Activated naive CD8-positive, alpha-beta T cell treated with anti-CD3 and anti-CD28 coated beads, Interleukin-2, amount 50 U/mL, for 24 hours (primary cell): ENCODE measurements at regions not wholly inside any gene's neighbourhood (a gene's known extent, or its start where the extent isn't known, plus 50 kb on each side); places are given as distances from the start of the nearest gene placed in this dataset.

Source experiments
- ATAC-seq: fragments of 150-1000 bp; cut with Tn5 transposase; one replicate; pipeline ENCODE4 v1.10.0; 2021
- DNase-seq: peaks from one replicate; pipeline ENCODE4 v3.0.0; 2021
- H3K27ac Mint-ChIP-seq: one replicate; pipeline ENCODE4 v1.8.0; 2021; ENCODE audit warnings: mild to moderate bottlenecking, mixed read lengths
- H3K27me3 Mint-ChIP-seq: one replicate; pipeline ENCODE4 v1.8.0; 2021; ENCODE audit warnings: mixed read lengths
- H3K36me3 Mint-ChIP-seq: one replicate; pipeline ENCODE4 v1.8.0; 2021; ENCODE audit warnings: low read depth, mixed read lengths
- H3K4me1 Mint-ChIP-seq: one replicate; pipeline ENCODE4 v1.8.0; 2021; ENCODE audit warnings: mixed read lengths
- H3K4me3 Mint-ChIP-seq: one replicate; pipeline ENCODE4 v1.8.0; 2021; ENCODE audit warnings: mild to moderate bottlenecking, moderate library complexity, mixed read lengths
- H3K9me3 Mint-ChIP-seq: one replicate; pipeline ENCODE4 v1.8.0; 2021; ENCODE audit warnings: mixed read lengths

- Mint-ChIP-seq H3K27me3 (no peaks in the 10 kb centered on the region), H3K9me3 (no peaks in the 10 kb centered on the region), H3K36me3 (no peaks in the 10 kb centered on the region), H3K27ac (no peak overlapping the region), H3K4me1 (peaks cover 35% of the 10 kb centered on the region), H3K4me3 (no peak overlapping the region)
- ATAC-seq = no peak
- no peak for DNase-seq
These were observed 179.4 kb downstream of the ETS1 start for GRCh38 chr11:128407962-128408361.

GRCh38 chr11:128405714-128406662, 181.4 kb downstream of the ETS1 start:
- no peaks in the 10 kb centered on the region for H3K9me3 Mint-ChIP-seq
- H3K4me3 Mint-ChIP-seq = no peak overlapping the region

GRCh38 chr11:128405112-128405511, 182.2 kb downstream of the ETS1 start:
- no peaks in the 10 kb centered on the region for H3K36me3 Mint-ChIP-seq
- ATAC-seq (no peak), DNase-seq (no peak)
- H3K4me3 Mint-ChIP-seq = no peak overlapping the region
- H3K27ac Mint-ChIP-seq = peak overlapping the region; percentile 14
- no peaks in the 10 kb centered on the region for H3K27me3 Mint-ChIP-seq
- peaks cover 16% of the 10 kb centered on the region for H3K4me1 Mint-ChIP-seq
- H3K9me3 Mint-ChIP-seq = no peaks in the 10 kb centered on the region

More at GRCh38 chr11:128405714-128406662, 181.4 kb downstream of the ETS1 start:
- ATAC-seq (no peak), DNase-seq (no peak)
- Mint-ChIP-seq H3K27me3 (no peaks in the 10 kb centered on the region), H3K36me3 (no peaks in the 10 kb centered on the region), H3K27ac (no peak overlapping the region), H3K4me1 (peaks cover 17% of the 10 kb centered on the region)

- no peak for DNase-seq
- peaks cover 19% of the 10 kb centered on the region for H3K4me1 Mint-ChIP-seq
- H3K27ac Mint-ChIP-seq = no peak overlapping the region
- ATAC-seq = no peak
- H3K27me3 Mint-ChIP-seq = no peaks in the 10 kb centered on the region
- no peaks in the 10 kb centered on the region for H3K9me3 Mint-ChIP-seq
- no peaks in the 10 kb centered on the region for H3K36me3 Mint-ChIP-seq
- no peak overlapping the region for H3K4me3 Mint-ChIP-seq
These were observed 182.9 kb downstream of the ETS1 start for GRCh38 chr11:128404437-128404836.

- ATAC-seq = no peak
These were observed 186.8 kb downstream of the ETS1 start for GRCh38 chr11:128400382-128401203.

GRCh38 chr11:128399251-128400121, 187.9 kb downstream of the ETS1 start:
- DNase-seq = no peak
- H3K4me1 Mint-ChIP-seq = peaks cover 36% of the 10 kb centered on the region
- no peaks in the 10 kb centered on the region for H3K36me3 Mint-ChIP-seq
- H3K27ac Mint-ChIP-seq = peak overlapping the region; percentile 0
- H3K27me3 Mint-ChIP-seq = no peaks in the 10 kb centered on the region
- peak; percentile 61 for ATAC-seq
- H3K9me3 Mint-ChIP-seq = no peaks in the 10 kb centered on the region
- no peak overlapping the region for H3K4me3 Mint-ChIP-seq

More at GRCh38 chr11:128400382-128401203, 186.8 kb downstream of the ETS1 start:
- Mint-ChIP-seq H3K4me3 (no peak overlapping the region), H3K27me3 (no peaks in the 10 kb centered on the region), H3K27ac (no peak overlapping the region), H3K9me3 (no peaks in the 10 kb centered on the region), H3K4me1 (peaks cover 33% of the 10 kb centered on the region), H3K36me3 (no peaks in the 10 kb centered on the region)
- DNase-seq = no peak

GRCh38 chr11:128398517-128399250, 188.7 kb downstream of the ETS1 start:
- DNase-seq (no peak), ATAC-seq (no peak)
- no peaks in the 10 kb centered on the region for H3K9me3 Mint-ChIP-seq
- no peak overlapping the region for H3K4me3 Mint-ChIP-seq
- peaks cover 42% of the 10 kb centered on the region for H3K4me1 Mint-ChIP-seq
- H3K27me3 Mint-ChIP-seq = no peaks in the 10 kb centered on the region
- H3K27ac Mint-ChIP-seq = peak overlapping the region; percentile 0
- H3K36me3 Mint-ChIP-seq = no peaks in the 10 kb centered on the region

- no peak for DNase-seq
- H3K36me3 Mint-ChIP-seq = no peaks in the 10 kb centered on the region
- ATAC-seq = peak; percentile 36
- no peak overlapping the region for H3K4me3 Mint-ChIP-seq
- H3K27me3 Mint-ChIP-seq = no peaks in the 10 kb centered on the region
- H3K9me3 Mint-ChIP-seq = no peaks in the 10 kb centered on the region
- peaks cover 47% of the 10 kb centered on the region for H3K4me1 Mint-ChIP-seq
- no peak overlapping the region for H3K27ac Mint-ChIP-seq
These were observed 190.0 kb downstream of the ETS1 start for GRCh38 chr11:128397362-128397761.

- DNase-seq (no peak), ATAC-seq (no peak)
- H3K4me1 Mint-ChIP-seq = peaks cover 46% of the 10 kb centered on the region
- H3K27ac Mint-ChIP-seq = no peak overlapping the region
- H3K9me3 Mint-ChIP-seq = no peaks in the 10 kb centered on the region
- H3K27me3 Mint-ChIP-seq = no peaks in the 10 kb centered on the region
- H3K4me3 Mint-ChIP-seq = no peak overlapping the region
- H3K36me3 Mint-ChIP-seq = no peaks in the 10 kb centered on the region
These were observed 192.8 kb downstream of the ETS1 start for GRCh38 chr11:128394431-128395089.

- ATAC-seq = no peak
- no peak for DNase-seq
- Mint-ChIP-seq H3K27me3 (no peaks in the 10 kb centered on the region), H3K36me3 (no peaks in the 10 kb centered on the region), H3K9me3 (no peaks in the 10 kb centered on the region), H3K4me1 (peaks cover 42% of the 10 kb centered on the region), H3K27ac (no peak overlapping the region), H3K4me3 (no peak overlapping the region)
These were observed 195.1 kb downstream of the ETS1 start for GRCh38 chr11:128392259-128392658.

- Mint-ChIP-seq H3K9me3 (no peaks in the 10 kb centered on the region), H3K4me3 (no peak overlapping the region), H3K4me1 (peaks cover 43% of the 10 kb centered on the region), H3K27me3 (no peaks in the 10 kb centered on the region), H3K36me3 (no peaks in the 10 kb centered on the region), H3K27ac (no peak overlapping the region)
- no peak for DNase-seq
- ATAC-seq = no peak
These were observed 195.5 kb downstream of the ETS1 start for GRCh38 chr11:128391811-128392210.

GRCh38 chr11:128390246-128390645, 197.1 kb downstream of the ETS1 start:
- no peak overlapping the region for H3K4me3 Mint-ChIP-seq
- H3K36me3 Mint-ChIP-seq = no peaks in the 10 kb centered on the region

GRCh38 chr11:128389461-128389976, 197.8 kb downstream of the ETS1 start:
- no peaks in the 10 kb centered on the region for H3K9me3 Mint-ChIP-seq
- H3K36me3 Mint-ChIP-seq = no peaks in the 10 kb centered on the region
- peaks cover 38% of the 10 kb centered on the region for H3K4me1 Mint-ChIP-seq
- no peak overlapping the region for H3K4me3 Mint-ChIP-seq
- ATAC-seq (no peak), DNase-seq (no peak)
- no peaks in the 10 kb centered on the region for H3K27me3 Mint-ChIP-seq
- no peak overlapping the region for H3K27ac Mint-ChIP-seq

More at GRCh38 chr11:128390246-128390645, 197.1 kb downstream of the ETS1 start:
- H3K4me1 Mint-ChIP-seq = peaks cover 43% of the 10 kb centered on the region
- no peaks in the 10 kb centered on the region for H3K9me3 Mint-ChIP-seq
- DNase-seq (no peak), ATAC-seq (no peak)
- H3K27me3 Mint-ChIP-seq = no peaks in the 10 kb centered on the region
- no peak overlapping the region for H3K27ac Mint-ChIP-seq
